NCI-H345 (cell line): ENCODE measurements at regions not wholly inside any gene's neighbourhood (a gene's known extent, or its start where the extent isn't known, plus 50 kb on each side); places are given as distances from the start of the nearest gene placed in this dataset.
"Not testable (repeated sequence)": the region's sequence is repeated elsewhere in the genome, so short reads cannot be mapped to it uniquely, and the experiment has no call there.

ENCODE experiments used
- DNase-seq: peaks from one replicate; lab custom pipeline; 2025; lab: John Stamatoyannopoulos, UW

- not testable (repeated sequence) for DNase-seq
These were observed 60.7 kb upstream of the P2RY1 start for GRCh38 chr3:152774230-152774629.

DNA sequence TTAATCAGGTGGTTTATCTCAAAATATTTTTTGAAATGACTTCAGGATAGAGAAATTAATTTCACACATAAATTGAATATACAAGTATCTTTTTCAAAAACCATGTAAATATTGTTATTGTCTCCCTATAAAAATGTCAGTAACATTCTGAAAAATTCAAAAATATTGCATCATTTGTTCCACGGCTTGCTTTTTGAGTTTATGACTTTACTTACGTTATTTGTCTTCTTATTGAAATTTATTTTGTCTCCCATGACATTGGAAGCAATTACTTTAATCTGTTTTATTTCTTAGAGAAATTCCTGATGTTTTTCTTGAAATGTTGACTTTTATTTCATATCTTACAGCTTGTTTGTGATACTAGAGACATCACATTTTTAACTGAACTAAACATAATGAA, 56.9 kb upstream of the P2RY1 start:
- DNase-seq = no peak

DNA sequence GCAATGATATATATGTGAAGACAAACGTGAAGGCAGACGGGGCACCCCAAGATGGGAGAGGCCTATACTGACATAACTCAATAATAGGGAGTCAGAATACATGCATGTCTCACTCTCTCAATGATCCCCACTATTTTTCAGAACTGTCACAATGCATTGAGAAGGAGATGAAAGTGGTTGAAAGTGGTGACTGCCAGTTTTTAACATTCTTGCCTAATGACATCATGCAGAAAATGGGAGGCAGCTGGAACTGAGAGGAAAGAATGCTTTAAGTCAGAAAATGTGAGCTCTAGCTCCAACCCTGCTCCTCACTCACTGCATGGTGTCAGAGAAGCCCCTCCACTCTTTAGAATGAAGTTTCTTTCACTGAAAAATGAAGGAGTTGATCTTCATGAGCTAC, 55.3 kb upstream of the P2RY1 start:
- no peak for DNase-seq

- DNase-seq = no peak
These were observed 54.4 kb upstream of the P2RY1 start for GRCh38 chr3:152780553-152780952.

DNA sequence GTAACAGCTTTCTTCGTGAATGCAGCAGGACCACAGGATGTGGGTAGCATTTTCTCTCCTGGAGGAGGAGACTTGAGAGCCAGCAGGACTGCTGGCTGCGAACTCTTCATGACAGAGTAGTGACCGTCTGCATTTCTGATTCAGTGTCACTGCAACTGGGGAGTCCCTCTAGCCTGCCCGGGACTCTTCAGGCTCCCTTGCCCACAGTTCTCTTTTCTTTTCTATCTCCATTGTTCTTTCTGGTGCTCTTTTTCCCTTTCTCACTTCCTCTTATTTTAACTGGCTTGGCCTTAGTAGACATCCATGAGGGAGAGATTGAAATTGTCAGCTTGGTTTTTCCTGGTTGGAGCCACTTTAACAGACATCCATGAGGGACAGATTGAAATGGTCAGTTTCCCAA, 49.9 kb upstream of the P2RY1 start:
- no peak for DNase-seq
